GM23338 (cell line): ENCODE measurements at regions not wholly inside any gene's neighbourhood (a gene's known extent, or its start where the extent isn't known, plus 50 kb on each side); places are given as distances from the start of the nearest gene placed in this dataset.

Experiments used
- CREB1 ChIP-seq: fragments of 250-450 bp; sonication (Bioruptor Pico); IDR thresholded peaks from 2 replicates; pipeline ENCODE4 v1.5.0; 2020; ENCODE audit warnings: low read depth, mild to moderate bottlenecking, moderate library complexity
- ETS1 ChIP-seq: IDR thresholded peaks from 2 replicates; pipeline ENCODE4 v1.6.1; 2016; ENCODE audit warnings: antibody characterized with exemption
- EZH2 ChIP-seq: fragments of 200-600 bp; sonication (generic); IDR thresholded peaks from one replicate; pipeline ENCODE4 v1.8.0; 2017; ENCODE audit warnings: antibody characterized with exemption, mild to moderate bottlenecking, low read depth; ENCODE audit not compliant: unreplicated experiment
- EZH2phosphoT487 ChIP-seq: fragments of 200-600 bp; sonication (generic); IDR thresholded peaks from one replicate; pipeline ENCODE4 v1.8.1; 2018; ENCODE audit warnings: antibody characterized with exemption; ENCODE audit not compliant: unreplicated experiment
- POLR2AphosphoS5 ChIP-seq: IDR thresholded peaks from 2 replicates; pipeline ENCODE4 v1.6.1; 2016; ENCODE audit warnings: antibody characterized with exemption, low read depth
- STAT1 ChIP-seq: IDR thresholded peaks from one replicate; pipeline ENCODE4 v1.6.1; 2016; ENCODE audit warnings: antibody characterized with exemption; ENCODE audit not compliant: unreplicated experiment
- ZNF114 ChIP-seq: fragments of 250-450 bp; sonication (Bioruptor Pico); IDR thresholded peaks from 2 replicates; pipeline ENCODE4 v1.5.0; 2020; ENCODE audit warnings: mild to moderate bottlenecking, moderate library complexity
- ZNF331 ChIP-seq: fragments of 250-450 bp; sonication (Bioruptor Pico); IDR thresholded peaks from 2 replicates; pipeline ENCODE4 v1.5.0; 2020; ENCODE audit warnings: low read depth, mild to moderate bottlenecking, moderate library complexity
- ZNF462 ChIP-seq: fragments of 250-450 bp; sonication (Bioruptor Pico); IDR thresholded peaks from 2 replicates; pipeline ENCODE4 v1.5.0; 2020; ENCODE audit warnings: mild to moderate bottlenecking, moderate library complexity
- TF ChIP-seq, protein P1 (sequence below), 2 experiments: fragments of 200-600 bp in 1 of 2; sonication (generic) in 1 of 2; conservative IDR thresholded peaks; 2 replicates each; pipeline versions ENCODE4 v1.5.1 to v1.6.1; 2016 to 2017; ENCODE audit warnings: antibody characterized with exemption in 2 of 2, low read depth in 2 of 2, mild to moderate bottlenecking in 2 of 2, moderate library complexity in 1 of 2
- TF ChIP-seq, protein P2 (sequence below): IDR thresholded peaks from one replicate; pipeline ENCODE4 v1.6.1; 2018; ENCODE audit warnings: antibody characterized with exemption; ENCODE audit not compliant: unreplicated experiment

DNA sequence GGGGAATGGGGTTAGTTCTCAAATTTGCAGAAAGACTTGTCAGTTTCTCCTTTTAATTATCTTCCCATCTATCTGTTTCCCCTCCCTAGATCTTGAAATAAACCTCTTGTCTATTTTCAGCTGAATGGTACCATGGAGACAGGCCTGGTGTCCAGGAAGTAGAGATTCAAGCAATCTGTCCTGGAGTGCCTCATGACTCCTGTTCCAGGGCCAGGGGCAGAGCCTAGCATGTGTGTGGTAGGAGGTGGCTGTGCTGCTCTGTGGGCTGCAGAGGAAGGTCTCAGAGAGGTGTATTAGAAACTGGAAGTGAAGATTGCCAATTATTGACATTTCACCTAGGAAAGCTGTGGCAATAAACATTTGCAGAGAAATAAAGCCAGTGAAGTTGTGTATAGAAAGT, 175.8 kb upstream of the ATP10B start:
- TF ChIP-seq, protein P1, sequence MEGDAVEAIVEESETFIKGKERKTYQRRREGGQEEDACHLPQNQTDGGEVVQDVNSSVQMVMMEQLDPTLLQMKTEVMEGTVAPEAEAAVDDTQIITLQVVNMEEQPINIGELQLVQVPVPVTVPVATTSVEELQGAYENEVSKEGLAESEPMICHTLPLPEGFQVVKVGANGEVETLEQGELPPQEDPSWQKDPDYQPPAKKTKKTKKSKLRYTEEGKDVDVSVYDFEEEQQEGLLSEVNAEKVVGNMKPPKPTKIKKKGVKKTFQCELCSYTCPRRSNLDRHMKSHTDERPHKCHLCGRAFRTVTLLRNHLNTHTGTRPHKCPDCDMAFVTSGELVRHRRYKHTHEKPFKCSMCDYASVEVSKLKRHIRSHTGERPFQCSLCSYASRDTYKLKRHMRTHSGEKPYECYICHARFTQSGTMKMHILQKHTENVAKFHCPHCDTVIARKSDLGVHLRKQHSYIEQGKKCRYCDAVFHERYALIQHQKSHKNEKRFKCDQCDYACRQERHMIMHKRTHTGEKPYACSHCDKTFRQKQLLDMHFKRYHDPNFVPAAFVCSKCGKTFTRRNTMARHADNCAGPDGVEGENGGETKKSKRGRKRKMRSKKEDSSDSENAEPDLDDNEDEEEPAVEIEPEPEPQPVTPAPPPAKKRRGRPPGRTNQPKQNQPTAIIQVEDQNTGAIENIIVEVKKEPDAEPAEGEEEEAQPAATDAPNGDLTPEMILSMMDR (conservative IDR thresholded peaks at IDR 0.05; ENCODE audit: low read depth in 2 of 2), result no peak
- TF ChIP-seq EZH2phosphoT487 (no peak), POLR2AphosphoS5 (no peak), EZH2 (no peak), CREB1 (no peak), ZNF114 (CRISPR knock-in tag) (no peak), STAT1 (no peak), ZNF462 (CRISPR knock-in tag) (no peak), ETS1 (no peak), ZNF331 (CRISPR knock-in tag) (no peak)
- TF ChIP-seq, protein P2, sequence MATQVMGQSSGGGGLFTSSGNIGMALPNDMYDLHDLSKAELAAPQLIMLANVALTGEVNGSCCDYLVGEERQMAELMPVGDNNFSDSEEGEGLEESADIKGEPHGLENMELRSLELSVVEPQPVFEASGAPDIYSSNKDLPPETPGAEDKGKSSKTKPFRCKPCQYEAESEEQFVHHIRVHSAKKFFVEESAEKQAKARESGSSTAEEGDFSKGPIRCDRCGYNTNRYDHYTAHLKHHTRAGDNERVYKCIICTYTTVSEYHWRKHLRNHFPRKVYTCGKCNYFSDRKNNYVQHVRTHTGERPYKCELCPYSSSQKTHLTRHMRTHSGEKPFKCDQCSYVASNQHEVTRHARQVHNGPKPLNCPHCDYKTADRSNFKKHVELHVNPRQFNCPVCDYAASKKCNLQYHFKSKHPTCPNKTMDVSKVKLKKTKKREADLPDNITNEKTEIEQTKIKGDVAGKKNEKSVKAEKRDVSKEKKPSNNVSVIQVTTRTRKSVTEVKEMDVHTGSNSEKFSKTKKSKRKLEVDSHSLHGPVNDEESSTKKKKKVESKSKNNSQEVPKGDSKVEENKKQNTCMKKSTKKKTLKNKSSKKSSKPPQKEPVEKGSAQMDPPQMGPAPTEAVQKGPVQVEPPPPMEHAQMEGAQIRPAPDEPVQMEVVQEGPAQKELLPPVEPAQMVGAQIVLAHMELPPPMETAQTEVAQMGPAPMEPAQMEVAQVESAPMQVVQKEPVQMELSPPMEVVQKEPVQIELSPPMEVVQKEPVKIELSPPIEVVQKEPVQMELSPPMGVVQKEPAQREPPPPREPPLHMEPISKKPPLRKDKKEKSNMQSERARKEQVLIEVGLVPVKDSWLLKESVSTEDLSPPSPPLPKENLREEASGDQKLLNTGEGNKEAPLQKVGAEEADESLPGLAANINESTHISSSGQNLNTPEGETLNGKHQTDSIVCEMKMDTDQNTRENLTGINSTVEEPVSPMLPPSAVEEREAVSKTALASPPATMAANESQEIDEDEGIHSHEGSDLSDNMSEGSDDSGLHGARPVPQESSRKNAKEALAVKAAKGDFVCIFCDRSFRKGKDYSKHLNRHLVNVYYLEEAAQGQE, result no peak
